GM12864 (cell line): ENCODE measurements at regions not wholly inside any gene's neighbourhood (a gene's known extent, or its start where the extent isn't known, plus 50 kb on each side); places are given as distances from the start of the nearest gene placed in this dataset.

Source experiments
- DNase-seq: peaks from one replicate; pipeline ENCODE4 v3.0.0-alpha.2; 2011; ENCODE audit warnings: low read depth
- H3K4me3 ChIP-seq: 2 replicates; pipeline ENCODE4 v1.5.1; 2011; ENCODE audit warnings: mild to moderate bottlenecking, low read depth, low read length, control low read depth
- CTCF ChIP-seq: IDR thresholded peaks from 2 replicates; pipeline ENCODE4 v1.5.1; 2011; ENCODE audit warnings: low read depth, mild to moderate bottlenecking, moderate library complexity, low read length, control low read depth, inconsistent platforms; ENCODE audit errors: missing control alignments

DNA sequence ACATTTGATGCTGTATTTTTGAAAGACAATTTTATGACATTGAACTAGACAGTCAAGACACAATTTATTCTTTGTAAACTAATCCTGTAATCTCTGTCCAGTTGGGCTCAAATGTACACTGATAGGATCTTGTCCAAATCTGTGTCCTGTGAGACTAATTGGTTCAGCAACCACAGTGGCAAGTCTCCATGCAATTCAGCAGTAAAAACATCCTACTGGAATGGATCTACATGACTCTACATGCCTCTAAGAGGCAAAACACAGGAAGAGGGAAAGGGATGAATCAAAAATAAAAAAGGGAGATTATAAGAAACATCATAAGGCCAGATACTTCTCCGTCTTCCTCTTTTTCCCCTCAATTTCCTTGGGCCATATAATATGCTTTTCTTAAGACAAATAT, 1164.2 kb downstream of the NLGN4Y start:
- no peak for TF ChIP-seq CTCF
- no peak for DNase-seq
- H3K4me3 ChIP-seq: no peak overlapping the region

DNA sequence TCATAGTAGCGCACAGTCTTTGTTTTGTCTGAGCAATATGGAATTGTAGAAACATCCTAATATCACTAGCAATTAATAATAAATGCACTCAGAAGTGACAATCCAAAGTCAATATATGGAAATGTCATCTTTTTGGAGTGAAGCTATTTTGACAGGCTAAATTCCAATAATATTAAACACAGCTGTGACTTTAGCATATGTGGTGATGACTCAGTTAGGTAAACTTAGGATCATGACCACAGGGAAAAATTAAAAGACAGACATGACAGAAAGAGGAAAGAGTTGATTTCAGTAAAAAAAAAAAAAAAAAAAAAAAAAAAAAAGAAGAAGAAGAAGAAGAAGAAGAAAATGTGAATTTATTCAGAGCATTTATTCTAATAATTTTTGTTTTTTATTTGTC, 1165.7 kb downstream of the NLGN4Y start:
- no peak for TF ChIP-seq CTCF

DNA sequence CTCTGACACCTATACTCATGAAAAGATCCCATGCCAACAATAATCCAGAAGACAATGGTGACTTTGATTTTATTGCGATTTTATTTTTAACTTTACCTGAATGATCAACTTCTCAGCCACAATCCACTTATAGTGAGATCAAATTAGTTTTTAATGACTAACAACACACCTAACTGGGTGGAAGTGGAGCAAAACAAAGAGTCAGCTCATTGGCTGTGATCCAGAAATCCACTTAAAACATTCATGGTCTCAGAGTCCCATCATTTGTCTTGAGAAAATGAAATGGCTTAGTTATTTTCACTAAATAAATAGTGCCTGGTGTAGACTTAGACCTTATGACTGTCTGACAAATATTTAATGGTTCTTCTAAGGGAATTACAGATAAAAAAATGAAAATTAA, 1177.8 kb downstream of the NLGN4Y start:
- no peak overlapping the region for H3K4me3 ChIP-seq
- DNase-seq: no peak
- no peak for TF ChIP-seq CTCF

More for the DNA sequence above, 1165.7 kb downstream of the NLGN4Y start:
- DNase-seq: no peak
- no peak overlapping the region for H3K4me3 ChIP-seq

DNA sequence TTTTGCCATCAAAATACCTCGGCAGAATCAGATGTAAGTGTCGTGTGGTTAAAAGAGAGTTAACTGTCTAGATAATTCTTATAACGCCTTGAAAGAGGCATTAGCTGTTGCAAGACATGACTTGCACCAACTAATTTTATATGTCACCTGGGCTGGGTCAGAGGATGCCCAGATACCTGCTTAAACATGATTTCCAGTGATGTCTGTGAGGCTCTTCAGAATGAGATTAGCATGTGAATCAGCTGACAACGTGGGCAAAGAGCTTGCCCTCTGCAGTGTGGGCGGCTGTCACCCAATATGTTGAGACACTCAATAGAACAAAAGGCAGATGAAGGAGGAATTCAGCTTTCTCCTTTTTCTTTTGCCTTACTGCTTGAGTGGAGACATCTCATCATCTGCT, 1180.6 kb downstream of the NLGN4Y start:
- no peak for DNase-seq
- H3K4me3 ChIP-seq: no peak overlapping the region
- no peak for TF ChIP-seq CTCF

GRCh38 chrY:15749533-15750433, 1225.5 kb downstream of the NLGN4Y start:
- no peak for DNase-seq
- TF ChIP-seq CTCF: no peak
- no peak overlapping the region for H3K4me3 ChIP-seq

GRCh38 chrY:15751001-15751400, 1226.7 kb downstream of the NLGN4Y start:
- no peak for DNase-seq
- TF ChIP-seq CTCF: no peak
- H3K4me3 ChIP-seq: no peak overlapping the region

DNA sequence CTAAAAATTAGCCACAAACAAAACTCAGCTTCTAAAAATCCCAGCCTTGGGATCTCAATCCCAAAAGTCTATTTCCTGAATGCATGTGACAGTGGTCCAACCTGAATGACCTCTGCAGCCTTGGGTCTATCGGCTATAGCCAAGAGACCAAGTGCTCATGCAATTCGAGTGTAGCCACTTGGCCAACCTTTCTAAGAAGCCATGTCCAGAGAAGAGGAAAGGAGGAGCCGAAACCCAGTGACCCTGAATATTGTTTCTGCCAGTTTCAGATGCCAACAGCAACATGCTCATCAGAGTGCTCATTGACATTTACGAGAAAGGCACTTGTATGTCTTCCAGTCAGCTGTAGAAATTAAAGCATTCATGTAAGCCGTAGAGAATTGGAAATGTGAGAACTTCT, 1231.9 kb downstream of the NLGN4Y start:
- no peak for TF ChIP-seq CTCF
- no peak overlapping the region for H3K4me3 ChIP-seq
- DNase-seq: no peak
